ENCODE measurements at regions not wholly inside any gene's neighbourhood (a gene's known extent, or its start where the extent isn't known, plus 50 kb on each side); places are given as distances from the start of the nearest gene placed in this dataset.

DNA sequence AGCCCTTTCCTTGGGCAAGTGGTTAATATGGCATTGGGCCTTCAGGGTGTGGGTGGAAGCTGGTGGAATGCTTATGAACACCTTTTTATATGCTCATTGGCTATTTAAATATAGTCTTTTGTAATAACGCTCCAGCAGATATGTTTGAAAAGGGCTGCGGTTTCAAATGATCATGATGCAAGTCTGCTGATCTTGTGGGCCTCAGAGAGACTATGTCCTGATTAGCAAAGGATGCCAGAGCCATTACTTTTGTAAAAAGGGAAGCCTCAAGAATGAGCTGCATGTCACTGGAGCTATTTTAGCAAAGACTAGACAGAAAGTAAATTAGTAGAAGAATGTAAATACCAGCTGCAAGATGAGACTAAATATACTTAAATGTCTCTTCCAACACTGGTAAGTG lies 200.5 kb downstream of the GXYLT1 start:
- ATAC-seq (ENCODE audit: low read depth) (no peak), DNase-seq (no peak)
- no peak overlapping the region for H3K4me3 ChIP-seq (ENCODE audit: insufficient read depth, low read depth, low read length)
- no TSS peak for BruUV-seq (replicated peaks)
- dilution Hi-C loops (cut with HindIII; ENCODE audit: low sequenced_read_pairs, unreplicated experiment) = no loop called here
- H4K20me1 ChIP-seq (ENCODE audit: insufficient read depth, low read length) = no peaks in the 10 kb centered on the region
- H2BK5ac ChIP-seq (ENCODE audit: low read depth, low read length, poor library complexity, severe bottlenecking) = no peak overlapping the region
- H2AK5ac ChIP-seq (ENCODE audit: low read depth, low read length) = no peak overlapping the region
- H4K8ac ChIP-seq (ENCODE audit: low read depth in 2 of 2, low read length in 2 of 2) = no peak overlapping the region
- in situ Hi-C loops (cut with MboI; ENCODE audit: low sequenced_read_pairs) = no loop called here
- H3K27ac ChIP-seq (ENCODE audit: insufficient read depth, low read length) = no peak overlapping the region
- intact Hi-C loops (cut with micrococcal nuclease) = no loop called here
- no peaks in the 10 kb centered on the region for H3K79me1 ChIP-seq (ENCODE audit: low read depth in 1 of 2, low read length in 2 of 2)
- no peak overlapping the region for H3K9ac ChIP-seq (ENCODE audit: low read depth, low read length)
- H2AFZ ChIP-seq (replicated peaks; ENCODE audit: low read length, poor library complexity) = no peak overlapping the region
- H4K5ac ChIP-seq (ENCODE audit: low read depth, low read length) = no peak overlapping the region
- POLR2A ChIA-PET (ENCODE audit: unreplicated experiment) = no interaction called here
- H3K27me3 ChIP-seq (ENCODE audit: control insufficient read depth, insufficient read depth, low read length) = no peaks in the 10 kb centered on the region; the same call in 1 of the 2 replicates
- H2BK120ac ChIP-seq (ENCODE audit: low read depth, low read length) = no peak overlapping the region
- H3K23ac ChIP-seq (ENCODE audit: low read depth, low read length) = no peak overlapping the region
- no peak overlapping the region for H2AK9ac ChIP-seq (replicated peaks; ENCODE audit: low read depth, low read length, poor library complexity)
- no peaks in the 10 kb centered on the region for H3K4me1 ChIP-seq (ENCODE audit: control insufficient read depth, insufficient read depth, low read length)
- no peak overlapping the region for H3K56ac ChIP-seq (ENCODE audit: extremely low read depth, insufficient read depth, low read length)
- no CpG with 5 or more reads among the region's 2 CpGs for WGBS, 2 experiments (ENCODE audit: extremely low coverage in 2 of 2, insufficient read length in 1 of 2)
- H3K18ac ChIP-seq (ENCODE audit: low read depth, low read length) = no peak overlapping the region
- no peak overlapping the region for H2BK15ac ChIP-seq (ENCODE audit: low read depth, low read length)
- no peak overlapping the region for H3K4ac ChIP-seq (ENCODE audit: low read depth, low read length)
- H3K9me1 ChIP-seq (ENCODE audit: insufficient read depth, low read length) = no peaks in the 10 kb centered on the region
- TF ChIP-seq FOS (IDR thresholded peaks at IDR 0.05; ENCODE audit: low read depth, low read length) = no peak
- H3K36me3 ChIP-seq (ENCODE audit: control insufficient read depth, insufficient read depth, low read length) = no peaks in the 10 kb centered on the region
- no peak overlapping the region for H4K91ac ChIP-seq (ENCODE audit: insufficient read depth, low read depth, low read length)
- no peak overlapping the region for H3K4me2 ChIP-seq (ENCODE audit: low read depth, low read length)
- no peak overlapping the region for H2BK20ac ChIP-seq (ENCODE audit: low read depth, low read length)
- no peaks in the 10 kb centered on the region for H3K9me3 ChIP-seq (ENCODE audit: control insufficient read depth, insufficient read depth, low read length)
- H3K14ac ChIP-seq (replicated peaks; ENCODE audit: low read depth, low read length) = no peak overlapping the region
- CTCF ChIA-PET = no interaction called here

All from IMR-90 (cell line).